ENCODE measurements at regions not wholly inside any gene's neighbourhood (a gene's known extent, or its start where the extent isn't known, plus 50 kb on each side); places are given as distances from the start of the nearest gene placed in this dataset.

DNA sequence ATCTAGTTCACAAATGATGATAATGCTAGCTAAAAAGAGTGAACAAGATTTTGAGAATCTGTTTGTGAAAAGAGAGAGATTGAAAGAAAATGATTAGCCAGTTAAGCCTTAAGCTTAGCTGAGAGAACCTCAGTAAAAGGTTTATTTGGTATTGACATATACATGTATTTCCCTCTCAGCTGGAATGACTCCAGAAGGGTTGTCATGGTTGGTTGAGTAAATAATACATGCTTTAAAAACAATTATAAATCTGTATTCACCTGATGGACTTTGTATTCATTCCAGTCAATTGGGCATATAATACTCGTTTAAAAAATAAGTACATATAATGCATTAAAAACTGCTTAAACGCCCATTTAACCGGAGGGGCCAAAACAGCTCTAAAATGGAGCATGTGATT is 181.4 kb downstream of the GRB14 start:
- no peak for DNase-seq

DNA sequence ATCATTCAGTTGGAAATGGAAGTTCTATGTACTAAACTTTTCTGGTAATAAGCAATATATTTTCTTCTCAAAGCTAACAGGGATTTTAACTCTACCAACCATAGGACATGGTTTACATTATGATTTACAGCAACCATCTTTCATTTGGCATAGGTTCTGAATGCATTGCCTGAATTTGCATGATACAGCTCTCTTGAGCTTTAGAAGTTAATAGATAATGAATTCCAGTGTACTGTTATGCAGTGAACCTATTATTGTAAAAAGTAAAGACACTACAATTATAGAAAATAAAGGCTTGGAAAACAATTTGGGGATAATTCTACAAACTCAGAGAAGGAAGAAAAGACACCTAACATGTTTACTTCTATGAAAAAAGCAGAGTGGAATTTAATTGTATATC is 182.0 kb downstream of the GRB14 start:
- no peak for DNase-seq

DNA sequence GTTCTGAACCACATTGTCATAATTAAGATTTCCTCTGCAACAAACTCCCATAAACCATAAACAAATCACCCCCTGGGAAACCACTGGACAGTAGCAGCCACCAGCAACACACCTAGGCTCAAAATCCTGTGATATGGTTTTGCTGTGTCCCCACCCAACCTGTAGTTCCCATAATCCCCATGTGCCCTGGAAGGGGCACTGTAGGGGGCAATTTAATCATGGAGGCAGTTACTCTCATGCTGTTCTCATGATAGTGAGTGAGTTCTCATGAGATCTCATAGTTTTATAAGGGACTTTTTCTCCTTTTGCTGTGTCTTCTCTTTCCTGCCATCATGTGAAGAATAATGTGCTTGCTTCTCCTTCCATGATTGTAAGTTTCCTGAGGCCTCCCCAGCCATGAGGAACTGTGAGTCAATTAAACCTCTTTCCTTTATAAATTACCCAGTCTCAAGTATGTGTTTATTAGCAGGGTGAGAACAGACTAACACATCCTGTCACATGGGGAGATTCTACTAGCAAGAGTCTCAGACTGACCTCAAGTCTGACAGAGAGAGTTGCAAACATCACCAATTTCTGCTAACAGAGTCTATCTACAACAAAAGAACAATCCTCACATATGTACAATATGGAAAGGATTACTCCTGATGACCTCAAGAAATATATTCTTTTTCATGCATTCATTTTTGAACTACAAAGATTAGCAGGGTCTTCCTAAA is 182.6 kb downstream of the GRB14 start:
- DNase-seq = no peak

DNA sequence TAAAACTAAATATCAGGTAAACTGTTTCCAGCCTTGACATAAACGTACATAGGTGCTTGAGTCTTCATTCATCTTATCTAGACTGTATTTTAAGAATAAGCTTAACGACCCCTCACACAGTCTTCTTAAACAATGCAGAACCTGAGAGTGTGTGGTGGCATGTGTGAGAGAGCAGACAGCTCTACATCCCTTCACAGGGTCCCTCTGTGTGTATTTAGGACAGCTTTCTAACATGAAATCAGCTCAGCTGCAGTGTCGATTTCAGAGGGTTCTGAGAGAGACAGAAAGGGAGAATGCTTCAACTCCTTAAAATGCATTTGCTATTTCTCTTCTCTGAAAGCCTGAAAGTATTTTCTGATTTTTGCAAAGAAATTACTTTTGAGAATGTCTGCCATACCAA is 185.2 kb downstream of the GRB14 start:
- no peak for DNase-seq

DNA sequence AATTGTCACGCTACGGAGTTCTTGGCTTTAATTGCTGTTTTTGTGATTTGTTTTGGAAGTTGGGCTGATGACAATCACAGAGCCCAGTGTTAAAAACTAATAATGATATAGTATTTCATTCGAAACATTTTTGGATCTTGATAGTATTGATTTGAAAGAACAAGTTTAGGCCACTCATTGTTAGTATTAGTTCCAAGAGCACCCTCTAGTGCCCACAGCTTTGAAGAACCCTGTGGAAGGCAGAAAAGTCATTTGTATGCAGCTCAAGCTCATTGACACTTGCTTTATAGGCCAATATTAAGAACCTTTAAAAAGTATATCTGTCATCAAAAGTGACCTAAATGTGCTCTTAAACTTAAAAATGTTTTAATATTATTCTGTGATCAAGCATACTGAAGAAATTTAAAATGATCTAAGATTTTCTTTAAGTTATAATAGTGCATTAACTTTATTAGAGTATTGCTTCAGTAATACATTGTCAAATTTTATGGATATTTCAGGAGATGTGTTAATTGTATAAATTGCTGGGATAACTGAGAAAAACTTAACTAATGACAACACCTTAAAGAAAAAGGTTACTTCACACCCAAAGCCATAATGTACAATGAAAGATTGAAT is 191.0 kb downstream of the GRB14 start:
- DNase-seq = peak; percentile 40

DNA sequence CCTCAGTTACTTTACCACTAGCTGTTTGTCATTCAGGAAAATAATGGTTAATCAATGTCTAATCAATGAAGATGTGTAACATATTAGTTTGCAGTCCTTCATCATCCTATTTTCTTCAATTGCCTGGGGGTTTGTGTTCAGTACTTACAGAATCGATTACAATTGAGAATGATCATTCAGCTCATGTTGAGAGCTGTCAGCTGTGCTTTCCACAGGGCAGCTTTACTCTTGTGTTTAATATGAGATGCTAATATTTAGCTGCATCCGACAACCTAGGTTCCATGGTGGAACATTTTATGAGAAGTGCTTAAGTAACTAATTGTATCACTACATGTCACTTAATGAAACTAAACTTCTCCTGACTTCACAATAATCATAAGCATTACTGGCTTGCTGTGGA is 191.9 kb downstream of the GRB14 start:
- DNase-seq = no peak

DNA sequence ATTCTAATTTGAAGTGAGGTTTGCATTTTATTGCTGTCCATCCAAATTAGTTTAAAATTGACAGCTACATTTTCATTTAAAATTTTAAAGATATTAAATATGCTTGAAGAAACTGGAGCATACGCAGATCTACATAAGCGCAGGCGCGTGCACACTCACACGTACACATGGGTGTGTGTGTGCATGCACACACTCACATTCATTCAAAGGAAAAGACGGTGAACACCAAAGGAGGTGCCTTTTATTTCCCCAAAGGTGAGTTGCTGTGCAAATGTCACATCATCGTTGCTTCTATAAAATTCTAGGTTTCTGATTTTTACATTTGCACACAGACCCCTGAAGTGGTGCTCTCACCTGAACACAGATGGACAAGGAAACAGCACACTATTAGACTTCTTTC is 194.2 kb downstream of the GRB14 start:
- DNase-seq = no peak

DNA sequence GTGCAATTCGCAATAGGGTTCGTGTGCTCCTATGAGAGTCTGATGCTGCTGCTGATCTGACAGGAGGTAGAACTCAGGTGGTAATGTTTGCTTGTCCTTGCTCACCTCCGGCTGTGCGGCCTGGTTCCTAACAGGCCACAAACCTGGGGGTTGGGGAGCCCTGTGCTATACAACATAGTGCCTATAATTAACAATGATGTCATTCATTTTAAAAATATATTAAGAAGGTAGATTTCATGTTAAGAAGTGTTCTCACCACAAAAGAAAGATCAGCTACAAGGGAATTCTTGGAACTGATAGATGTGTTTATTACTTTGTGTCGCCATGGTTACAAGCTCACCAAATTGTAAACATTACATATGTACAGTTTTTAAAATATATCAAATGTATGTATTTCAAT is 200.5 kb downstream of the GRB14 start:
- no peak for DNase-seq

DNA sequence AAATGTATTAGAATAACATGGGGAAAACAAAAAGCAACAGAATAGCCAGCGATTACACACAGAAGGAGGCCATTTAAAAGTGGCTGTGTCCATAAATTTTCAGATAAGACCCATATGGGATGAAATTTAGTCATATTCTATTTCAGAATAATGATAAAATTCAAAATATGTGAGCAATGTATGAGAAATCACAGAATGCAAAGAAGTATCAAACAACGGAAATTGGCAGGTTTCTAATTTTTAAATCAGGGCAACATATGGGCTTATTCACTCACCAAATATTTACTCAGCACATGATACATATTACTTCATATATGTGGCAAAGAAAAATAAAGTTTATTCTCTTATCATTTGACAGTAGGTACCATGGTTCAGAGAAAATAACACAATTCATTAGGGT is 208.5 kb downstream of the GRB14 start:
- no peak for DNase-seq

DNA sequence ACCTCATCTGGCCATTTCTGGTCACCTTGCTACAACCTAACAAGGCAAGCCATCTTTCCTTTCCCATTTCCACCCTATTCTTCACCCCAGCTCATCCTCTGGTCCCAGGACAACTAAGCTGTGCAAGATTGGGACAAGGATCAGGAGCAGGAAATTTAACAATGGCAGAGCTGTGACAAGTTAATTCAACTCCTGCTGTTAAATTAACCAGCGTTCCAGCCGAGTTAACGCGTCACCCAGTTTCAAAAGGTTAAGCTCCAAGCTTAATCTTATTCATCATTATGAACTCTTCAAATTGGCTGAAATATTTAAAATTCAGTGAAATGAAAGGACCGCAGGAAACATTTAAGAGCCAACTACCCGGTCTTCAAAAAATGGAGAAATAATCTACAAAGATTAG is 231.9 kb downstream of the GRB14 start:
- DNase-seq = no peak

DNA sequence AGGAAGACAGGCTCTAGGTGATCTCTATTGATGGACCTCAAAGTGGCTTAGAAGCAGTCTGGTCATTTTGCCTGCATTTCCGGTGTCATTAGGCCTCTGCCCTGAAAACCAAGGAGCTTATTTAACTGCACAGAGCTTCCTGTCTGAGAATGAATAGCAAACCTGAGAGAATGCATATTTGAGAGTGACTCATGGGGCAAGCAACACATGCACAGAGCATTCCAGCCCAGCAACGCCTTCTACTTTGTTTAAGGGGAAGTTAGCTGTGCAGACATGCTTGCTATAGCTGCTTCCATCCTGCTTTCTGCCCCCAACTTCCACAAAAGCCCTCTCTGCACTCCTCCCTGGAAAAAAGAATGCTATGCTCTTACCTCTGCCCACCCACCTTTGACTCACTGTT is 232.8 kb downstream of the GRB14 start:
- DNase-seq = no peak

DNA sequence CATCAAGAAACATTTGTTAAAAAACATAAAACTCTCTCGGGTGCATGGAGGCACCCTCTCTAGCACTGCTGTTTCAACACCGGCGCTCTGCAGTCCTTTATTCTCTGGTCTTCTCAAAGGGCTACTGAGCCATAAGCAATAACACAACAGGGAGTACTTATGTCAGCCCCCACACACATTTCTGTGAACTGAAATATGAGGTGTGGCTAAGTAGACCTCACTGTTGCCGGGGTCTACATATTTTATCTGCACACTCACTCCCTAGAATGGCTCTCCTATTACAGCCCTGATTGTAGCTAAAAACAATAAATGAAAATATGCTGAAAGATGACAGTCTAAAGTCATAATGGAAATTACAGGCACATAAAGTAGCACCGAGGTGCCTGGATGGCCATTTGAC is 235.1 kb downstream of the GRB14 start:
- DNase-seq = no peak

DNA sequence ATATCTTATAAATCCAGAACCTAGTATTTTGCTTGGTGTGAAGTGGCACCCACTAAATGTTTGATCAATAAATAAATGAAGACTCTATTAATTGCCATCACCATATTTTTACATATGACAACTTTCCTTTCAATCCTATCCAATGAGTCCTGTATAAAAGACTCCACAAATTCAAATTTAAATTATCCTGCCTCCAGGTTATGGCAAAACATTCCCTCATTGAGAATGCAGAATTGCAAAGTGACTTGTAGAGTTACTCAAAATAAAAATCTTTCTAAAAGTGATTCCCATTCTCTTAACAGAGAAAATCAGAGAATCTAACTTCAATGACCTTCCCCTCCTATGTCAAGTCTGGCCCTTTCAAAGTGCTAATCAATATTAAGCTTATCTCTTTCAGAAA is 236.8 kb downstream of the GRB14 start:
- no peak for DNase-seq

DNA sequence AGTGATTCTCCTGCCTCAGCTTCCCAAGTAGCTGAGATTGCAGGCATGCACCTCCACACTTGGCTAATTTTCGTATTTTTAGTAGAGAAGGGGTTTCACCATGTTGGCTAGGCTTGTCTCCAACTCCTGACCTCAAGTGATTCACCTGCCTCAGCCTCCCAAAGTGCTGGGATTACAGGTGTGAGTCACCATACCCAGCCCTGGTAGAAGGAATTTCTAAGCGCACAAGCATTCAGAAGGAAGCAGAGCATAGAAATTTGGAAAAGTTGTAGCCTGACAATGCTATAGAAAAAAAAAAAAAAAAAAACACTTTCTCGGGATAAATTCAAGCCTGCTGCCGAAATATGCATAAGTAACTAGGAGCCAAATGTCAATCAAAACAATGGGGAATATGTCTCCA is 249.4 kb downstream of the GRB14 start:
- DNase-seq = no peak

DNA sequence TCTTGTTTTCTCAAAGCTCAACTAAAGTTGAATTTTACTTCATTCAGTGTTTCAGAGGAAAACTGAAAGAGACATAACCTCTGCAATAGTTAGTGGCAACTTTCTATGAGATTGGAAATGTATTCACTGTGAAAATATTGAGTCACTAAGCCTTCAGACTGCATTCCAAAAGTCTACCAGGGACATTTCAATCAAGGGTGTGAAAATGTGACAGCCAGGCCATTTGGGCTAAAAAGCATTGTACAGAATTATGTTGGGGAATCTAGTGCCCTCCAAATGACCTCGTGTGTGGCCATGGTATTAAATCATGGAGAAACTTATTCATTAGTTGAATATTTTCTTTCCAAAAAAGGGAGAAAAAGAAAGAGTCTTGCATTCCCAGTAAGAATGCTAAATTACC is 251.9 kb downstream of the GRB14 start:
- DNase-seq = no peak

DNA sequence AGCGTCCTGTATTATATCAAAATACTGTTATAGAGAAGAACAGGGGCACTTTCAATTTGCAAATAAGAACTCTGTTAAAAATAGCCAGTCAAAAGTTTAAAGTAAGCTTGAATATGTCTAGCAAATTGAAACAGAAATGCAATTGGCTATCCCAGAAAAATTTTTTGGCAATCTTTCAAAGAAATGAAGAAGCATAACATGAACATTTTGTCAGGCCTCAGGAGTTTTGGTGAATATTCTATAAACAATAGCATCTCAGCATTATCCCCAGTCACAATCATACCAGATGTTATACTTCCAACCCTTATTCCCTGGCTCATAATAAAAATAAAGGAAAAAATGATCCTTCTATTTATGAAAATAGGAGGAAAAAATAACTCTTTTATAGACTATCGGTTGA is 252.4 kb downstream of the GRB14 start:
- no peak for DNase-seq

DNA sequence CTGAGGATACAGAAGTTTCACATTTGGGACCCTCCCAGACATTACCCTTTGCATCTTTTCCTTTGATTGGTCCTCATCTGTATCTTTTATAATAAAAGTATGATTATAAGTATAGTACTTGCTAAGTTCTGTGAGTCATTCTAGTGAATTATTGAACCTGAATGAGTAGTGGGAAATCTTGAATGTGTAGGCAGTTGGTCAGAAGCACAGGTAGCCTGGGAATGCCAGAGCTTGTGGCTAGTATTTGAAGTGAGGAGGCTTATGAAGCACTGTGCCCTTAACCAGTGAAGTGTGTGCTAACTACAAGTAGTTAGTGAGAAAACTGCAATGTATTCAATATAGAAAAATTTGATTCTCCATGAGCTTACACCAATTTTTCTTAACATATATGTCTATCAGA is 257.6 kb downstream of the GRB14 start:
- DNase-seq = no peak

DNA sequence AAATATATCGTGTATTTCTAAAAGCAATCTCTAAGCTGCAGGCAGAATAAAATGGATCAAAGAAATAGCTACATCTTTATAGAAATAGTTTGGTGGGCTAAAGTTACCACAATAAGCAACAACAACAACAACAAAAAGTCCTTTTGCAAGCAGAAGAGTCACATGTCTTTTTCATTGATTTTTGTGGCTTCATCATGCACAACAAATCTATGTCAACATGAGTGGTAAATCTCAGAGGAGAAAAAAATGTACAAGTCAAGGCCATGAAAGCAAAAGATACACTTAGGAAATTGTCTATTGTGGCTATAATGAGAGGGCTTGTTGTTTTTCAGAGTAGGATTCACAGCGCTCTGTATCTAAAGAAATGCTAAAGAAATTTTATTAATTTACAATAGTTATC is 269.7 kb downstream of the GRB14 start:
- DNase-seq = no peak

DNA sequence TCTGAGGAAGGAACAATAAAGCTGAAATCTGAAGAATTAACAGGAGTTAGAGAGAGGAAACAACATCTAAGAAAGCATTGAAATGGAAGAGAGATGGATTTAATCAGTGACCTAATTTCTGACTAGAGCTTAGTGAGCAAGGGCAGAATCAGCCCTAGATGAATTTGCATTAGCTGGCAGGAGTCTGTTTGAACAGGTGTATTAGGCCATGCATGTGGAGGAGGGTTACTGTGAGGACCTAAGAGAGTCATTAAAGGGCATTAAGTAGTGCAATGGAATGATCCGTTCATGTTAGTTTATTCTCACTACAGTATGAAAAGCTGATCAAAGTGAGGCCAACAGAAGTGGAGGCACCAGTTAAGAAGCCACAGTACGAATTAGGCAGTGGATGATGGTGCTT is 285.3 kb downstream of the GRB14 start:
- peak; percentile 72 for DNase-seq

DNA sequence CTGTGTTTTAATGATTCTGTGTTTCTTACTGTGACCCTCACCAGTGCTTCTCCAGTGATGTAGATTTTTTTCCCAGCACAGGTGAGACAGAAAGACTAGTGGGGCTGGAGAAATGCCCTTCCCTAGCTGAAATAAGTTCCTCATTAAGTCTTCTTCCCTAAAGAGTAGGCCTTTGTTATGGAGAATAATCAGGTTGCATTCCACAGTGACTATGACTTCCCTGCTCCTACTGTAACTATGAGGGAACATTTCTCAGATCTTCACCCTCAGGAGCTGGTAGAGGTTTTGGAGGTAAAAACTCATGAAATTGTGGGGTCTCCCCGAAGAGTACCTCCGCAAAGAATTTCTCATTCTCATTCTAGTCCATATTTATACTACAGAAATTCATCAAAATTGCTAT is 286.2 kb downstream of the GRB14 start:
- no peak for DNase-seq

DNA sequence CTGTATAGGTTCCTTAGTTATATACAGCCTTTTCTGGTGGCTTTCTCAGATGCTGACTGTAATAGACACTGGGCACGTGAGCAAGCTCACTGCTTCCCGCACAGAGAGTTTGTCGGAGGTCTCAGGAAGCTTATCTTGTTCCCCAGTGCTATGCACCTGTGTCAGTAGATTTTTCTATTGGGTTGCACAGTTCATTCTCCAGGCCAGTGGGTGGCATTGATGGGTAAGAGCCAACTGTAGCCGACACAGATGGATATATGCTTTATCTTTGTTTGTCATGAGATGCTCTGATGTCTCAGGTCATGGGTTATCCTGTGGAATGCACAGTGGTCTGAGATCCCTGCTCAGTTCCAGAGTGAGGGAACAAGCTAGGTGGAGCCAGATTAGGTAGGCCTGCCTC is 293.0 kb downstream of the GRB14 start:
- DNase-seq = no peak

DNA sequence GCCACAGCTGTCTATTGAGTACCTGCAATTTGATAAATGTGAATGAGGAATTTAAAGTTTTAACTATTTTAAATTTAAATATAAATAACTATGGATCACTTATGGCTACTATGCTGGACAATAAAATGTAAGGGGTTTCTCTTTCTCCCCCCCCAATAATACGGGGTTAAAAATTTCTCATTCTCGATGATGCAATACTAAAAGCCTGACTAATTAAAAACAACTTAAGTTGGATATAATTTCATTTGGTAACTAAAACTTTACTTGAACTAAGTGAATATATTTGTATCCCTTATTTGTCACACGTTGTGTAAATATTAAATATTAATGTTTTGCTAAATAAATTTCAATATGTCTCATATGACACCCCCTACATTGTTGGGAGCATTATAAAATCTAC is 297.3 kb downstream of the GRB14 start:
- DNase-seq = no peak

DNA sequence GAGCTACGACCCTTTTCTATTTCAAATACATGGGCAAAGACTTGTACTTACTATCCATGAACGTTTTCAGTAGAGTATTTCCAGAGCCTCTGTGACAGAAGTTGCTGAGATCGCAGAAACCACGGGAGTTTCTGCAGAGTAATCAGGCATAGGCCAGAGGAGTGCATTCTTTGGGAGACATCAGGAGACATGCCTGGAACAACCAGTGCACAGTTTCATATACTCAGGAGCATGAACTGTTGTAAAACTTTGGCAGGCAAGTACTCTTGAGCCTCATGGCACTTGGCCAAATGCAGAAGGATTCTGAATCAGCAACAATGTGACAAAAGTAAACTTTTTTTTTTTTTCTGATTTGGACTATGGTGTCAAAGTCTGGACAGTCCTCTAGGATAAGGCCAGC is 307.1 kb downstream of the GRB14 start:
- DNase-seq = peak; percentile 72

DNA sequence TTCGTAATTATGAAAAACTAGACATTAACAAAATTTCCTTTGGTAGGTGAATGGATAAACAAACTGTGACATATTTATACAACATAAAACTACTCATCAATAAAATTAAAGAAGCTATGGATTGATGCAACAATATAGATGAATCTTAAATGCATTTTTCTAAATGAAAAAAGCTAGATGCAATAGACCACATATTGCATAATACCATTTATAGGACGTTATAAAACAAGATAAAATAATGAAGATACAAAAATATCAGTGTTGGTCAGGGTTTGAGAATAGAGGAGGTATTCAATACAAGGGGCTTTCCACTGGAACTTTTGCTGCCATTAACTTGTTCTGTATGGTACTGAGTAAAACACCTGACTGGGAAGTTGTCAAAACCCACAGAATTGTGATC is 314.4 kb downstream of the GRB14 start:
- no peak for DNase-seq

DNA sequence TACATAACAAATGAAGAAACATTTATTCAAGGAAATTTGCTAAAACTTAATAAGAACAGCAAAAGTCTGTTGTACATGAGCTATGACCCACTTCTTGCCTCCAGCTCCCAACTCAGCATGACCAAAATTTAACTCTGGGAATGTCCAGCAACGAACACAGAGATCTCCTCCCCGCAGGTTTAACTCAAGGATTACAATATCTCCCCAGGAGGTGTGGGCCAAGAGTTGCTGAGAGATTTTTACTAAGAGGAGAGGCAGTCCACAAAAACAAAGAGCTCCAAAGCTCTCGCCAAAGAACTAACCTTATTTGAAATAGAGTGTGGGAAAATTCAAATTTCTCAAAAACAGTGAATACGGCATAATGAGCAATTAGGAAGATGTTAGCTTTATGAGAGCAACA is 318.5 kb downstream of the GRB14 start:
- no peak for DNase-seq
